ENCODE measurements at regions not wholly inside any gene's neighbourhood (a gene's known extent, or its start where the extent isn't known, plus 50 kb on each side); places are given as distances from the start of the nearest gene placed in this dataset.

DNA sequence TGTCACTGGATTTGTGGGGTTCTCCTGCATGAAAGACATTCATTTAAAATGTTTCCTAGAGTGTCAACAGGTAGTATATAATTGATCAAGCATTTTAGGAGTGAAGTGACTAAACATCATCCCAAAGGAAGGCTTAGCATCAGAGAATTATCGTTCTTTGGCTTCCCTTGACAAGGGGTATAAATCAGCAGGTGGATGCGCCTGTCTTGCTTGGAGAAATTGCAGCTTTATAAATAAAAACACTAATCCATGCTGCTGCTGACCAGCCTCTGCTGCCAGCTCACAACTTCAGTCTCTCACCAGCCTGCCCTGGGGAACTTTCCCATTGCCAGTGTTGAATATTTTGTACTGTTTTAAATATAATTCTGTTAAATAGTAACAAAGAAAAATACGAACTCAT, 1184.7 kb upstream of the TENM4 start:
- no peak for DNase-seq

DNA sequence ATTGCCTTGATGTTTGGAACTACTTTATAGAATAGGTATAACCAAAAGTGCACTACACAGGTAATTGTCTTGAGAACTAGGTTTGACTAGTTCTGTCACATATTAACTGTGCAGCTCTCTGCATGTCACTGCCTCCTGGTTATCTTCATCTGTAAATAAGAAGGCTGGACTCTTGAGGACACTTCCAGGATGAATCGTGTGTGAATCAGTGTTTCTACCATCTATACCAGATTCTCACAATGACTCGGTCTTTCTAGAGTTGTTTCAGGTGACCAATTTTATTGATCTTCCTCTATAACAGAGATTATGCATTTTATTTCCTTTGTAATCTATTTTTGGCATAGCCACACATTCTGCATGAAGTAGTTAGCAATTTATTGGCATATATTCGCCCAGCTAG, 1181.0 kb upstream of the TENM4 start:
- DNase-seq = no peak

DNA sequence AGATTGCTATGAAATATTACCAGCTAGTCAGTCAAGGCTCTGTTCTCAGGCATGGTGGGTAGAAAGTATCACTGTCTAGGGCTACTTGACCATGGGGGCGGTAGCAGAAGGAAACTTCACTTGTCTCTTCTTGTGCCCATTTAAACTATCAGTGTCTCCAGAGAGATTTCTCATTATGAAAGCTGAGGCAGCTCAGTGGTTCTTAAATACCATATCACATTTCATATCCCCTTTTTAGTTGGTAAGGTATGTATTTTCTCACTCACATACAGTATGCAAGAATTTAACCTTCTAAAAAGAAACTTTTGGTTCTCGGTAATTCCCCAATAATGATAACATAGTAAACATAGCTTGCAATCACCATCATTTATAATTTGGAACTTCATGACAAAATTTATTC, 1180.0 kb upstream of the TENM4 start:
- DNase-seq = no peak

DNA sequence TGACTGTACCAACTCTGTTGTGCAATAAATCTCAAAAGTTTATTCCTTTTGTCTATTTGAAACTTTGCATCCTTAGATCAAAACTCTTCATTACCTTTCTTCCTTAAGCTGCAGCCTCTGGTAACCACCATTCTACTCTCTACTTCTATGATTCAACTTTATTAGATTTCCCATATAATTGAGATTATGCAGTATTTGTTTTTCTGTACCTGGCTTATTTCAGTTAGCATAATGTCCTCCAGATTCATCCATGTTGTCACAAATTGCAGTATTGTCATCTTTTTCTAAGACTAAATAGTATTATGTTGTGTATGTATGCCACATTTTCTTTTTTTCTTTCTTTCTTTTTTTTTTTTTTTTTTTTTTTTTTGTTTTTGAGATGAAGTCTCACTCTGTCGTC, 1176.3 kb upstream of the TENM4 start:
- no peak for DNase-seq

DNA sequence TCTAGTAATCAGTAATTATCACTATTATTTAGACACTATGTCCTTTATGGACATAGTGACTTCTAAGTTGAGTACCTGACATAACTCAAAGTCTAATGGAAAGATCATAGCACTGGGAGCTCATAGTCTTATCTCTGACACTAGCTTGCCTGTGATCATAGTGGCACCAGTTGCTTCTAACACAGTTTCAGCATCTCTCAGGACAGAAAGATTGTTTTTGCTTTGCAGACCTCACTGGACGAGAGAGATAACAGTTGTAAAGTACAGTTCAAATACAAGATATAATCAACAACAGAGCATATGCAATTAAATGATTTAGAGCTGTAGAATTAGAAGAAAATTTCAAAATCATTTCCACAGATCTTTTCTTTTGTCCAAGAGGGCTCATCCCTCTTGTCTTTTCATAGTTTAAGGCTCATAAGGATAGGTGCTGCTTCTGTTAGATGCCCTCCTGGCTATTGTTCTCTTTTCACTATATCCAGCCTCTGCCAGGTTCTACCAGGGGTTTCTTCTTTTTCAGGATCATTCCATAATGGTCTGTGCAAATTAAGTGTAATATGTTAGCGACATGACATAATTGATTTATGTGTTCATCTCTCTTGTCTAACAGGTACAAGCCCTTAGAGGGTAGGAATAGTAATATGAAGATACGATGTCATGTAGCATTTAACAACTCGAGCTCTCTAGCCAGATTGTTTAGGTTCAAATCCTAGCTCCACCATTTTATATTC, 1175.4 kb upstream of the TENM4 start:
- DNase-seq = no peak

DNA sequence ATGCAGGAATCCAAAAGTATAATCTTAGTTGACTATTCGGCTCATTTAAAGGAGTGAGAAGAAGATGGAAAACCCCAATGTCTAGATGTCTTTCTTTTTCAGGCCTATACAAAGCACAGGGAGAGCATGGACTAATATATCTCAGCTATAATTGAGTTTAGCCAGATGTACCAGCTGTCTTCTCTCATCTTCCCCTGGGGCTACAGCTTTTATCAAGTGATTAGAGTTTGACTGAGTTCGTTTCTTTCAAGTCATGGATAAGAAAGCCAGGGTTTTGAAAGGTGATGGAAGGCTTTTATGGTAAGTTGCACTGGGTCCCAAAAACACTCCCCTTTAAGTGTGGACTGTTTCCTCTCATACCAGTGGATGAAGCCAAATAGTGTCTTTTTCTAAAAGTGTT, 1172.8 kb upstream of the TENM4 start:
- DNase-seq = no peak

DNA sequence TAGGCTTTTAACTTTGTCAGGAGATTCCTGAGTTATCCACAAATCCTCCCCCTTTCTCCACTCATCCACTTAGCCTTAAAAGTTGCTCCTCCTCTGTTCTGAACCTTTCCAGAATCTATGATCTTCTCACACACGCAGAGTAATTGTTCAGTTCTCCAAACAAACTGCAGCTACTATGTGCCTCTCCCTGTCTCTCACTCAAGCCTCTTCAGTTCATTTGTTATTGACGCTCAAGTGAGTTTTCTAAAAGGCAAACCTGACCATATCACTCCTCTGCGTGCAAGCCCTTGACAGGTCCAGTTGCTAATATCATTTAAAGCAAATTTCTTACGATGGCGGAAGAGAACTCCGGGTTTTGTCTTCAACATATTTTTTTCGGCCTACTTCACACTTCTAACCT, 1169.7 kb upstream of the TENM4 start:
- DNase-seq = no peak

DNA sequence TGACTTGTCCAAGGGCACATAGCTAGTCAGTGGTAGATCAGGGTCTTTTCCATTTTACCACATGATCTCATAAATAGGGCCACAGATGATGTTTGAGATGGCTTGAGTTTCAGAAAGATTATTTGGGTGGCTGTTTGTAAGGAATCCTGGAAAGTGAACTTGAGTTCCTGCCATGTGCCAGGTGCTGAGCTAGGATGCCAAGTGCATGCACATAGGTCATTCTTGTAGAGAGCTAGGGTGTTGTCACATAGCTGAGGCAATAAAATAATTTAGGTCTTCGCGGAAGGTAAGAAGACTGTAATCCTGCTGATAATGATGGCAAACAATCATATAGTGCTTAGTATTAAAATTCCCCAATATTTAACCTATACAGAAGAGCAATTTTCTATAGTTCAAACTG, 1162.6 kb upstream of the TENM4 start:
- DNase-seq = no peak

DNA sequence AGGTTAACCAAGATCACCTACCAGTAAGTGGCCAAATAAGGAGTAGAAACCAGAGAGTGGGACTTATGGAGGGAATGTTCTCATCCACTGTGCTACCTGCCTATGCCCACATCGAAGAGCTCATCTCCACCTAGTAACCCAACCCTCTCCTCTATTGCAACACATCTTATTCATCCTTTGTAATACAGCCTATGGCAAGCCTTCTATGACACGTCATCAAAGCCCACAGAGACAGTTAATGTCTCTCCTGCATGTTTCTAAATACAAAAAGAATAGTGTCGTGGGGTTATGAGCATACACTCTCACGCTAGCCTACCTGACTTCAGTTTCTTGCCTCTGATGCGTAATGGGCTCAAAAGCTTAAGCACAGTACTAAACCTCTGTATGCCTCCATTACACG, 1158.1 kb upstream of the TENM4 start:
- DNase-seq = no peak

DNA sequence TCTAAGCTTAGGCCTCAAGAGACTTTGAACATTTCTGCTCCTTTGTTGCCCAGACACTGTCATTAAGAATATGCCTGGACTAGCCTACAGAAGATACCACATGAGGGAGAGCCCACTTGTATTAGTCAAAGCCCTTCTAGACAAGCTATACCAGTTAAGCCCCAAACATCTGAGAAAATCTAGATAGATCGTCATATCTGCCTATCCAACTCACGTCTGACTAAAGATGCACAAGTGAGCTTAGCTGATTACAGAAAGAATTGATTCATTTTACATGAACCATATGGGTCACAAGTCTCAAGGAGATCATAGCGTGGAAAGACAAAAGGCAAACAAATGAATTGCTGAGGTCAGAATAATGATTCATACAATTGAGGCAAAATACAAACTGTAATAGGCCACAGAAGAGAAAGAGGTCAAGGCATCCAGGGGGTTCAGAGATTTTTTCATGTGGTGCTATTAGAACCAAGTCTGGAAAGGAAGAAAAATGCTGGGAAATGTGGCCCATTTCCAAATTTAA, 1155.5 kb upstream of the TENM4 start:
- DNase-seq = no peak

DNA sequence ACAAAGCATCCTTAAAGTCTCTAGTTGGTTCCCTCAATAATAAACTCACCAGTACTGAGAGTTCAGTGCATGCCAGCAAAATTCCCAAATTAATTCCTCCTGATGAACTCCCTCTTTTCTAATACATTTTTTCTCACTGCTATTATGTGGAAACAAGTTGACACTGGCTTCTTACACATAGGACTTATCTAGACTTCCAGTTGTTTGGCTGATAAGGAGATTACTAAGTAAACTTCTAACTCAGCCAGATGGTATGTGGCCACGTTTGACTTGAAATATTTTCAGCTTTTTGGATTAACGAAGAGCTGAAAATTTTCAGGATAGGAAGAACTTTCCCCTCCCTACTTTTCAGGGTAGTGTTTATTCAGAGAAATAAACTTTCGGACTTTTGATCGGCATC, 1154.2 kb upstream of the TENM4 start:
- DNase-seq = no peak

DNA sequence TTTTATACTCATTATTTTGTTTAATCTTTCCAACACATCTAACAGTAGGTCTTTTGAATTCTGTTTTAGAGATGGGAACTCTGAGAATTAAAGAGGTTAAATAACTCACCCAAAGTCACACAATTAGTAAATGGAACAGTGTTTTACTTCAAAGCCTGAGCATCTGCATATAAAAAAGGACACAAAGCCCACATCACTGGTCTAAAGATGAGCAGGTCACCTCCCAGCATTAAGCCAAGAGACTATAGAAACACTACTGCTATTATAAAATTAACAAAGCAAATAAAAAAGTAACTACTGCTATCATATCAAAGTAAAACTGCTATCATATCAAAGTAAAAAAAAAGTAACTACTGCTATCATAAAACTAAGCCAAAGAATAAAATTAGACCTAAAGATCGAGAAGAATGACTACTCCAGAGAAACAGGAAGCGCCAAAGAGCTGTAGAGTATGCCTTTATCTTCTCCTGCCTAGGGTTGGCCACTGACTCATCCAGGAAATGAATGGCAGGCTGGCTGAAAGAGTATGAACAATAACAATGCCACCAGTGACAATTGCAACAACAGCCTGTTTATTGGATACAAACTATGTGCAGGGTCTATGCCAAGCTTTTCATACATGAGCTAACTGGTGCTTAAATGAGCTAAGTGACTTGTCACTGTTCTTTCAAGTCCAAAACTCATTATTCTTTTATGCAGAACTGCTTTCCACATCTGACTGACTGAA, 1153.0 kb upstream of the TENM4 start:
- DNase-seq = peak; percentile 19

DNA sequence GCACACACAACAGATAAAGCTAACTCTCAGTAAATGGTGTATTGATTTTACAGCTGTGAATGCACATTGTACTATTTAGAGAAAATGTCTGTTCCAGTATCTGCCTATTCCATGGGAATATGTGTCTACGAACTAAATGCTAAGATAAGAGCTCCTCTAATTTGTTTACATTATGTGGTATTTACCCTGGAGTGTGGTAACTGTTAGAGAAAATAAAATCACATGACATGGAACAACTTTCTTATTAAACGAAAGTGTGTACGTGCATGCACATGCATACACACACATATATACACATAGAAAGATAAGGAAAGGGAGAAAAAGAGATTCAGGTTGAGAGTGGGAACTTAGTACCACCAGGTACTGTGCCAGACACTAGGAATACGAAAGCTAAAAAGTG, 1151.7 kb upstream of the TENM4 start:
- no peak for DNase-seq

DNA sequence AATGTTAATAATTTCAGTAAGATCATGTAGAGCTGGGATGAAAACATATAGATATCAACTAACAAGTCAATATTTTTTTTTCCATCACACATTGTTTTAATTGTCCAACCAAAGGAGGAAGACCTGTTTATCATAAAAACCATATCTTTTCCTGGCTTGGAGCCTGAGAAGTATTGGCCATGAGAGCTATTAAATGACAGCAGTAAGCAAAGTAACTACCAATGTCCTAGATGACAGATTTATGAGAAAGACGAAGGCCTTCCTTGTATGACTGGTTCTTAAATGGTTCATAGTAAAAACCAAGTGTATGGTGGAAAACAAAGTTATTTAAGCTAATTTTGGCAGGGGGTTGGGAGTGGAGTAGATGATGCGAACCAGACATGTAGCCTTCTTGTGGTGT, 1147.1 kb upstream of the TENM4 start:
- no peak for DNase-seq

DNA sequence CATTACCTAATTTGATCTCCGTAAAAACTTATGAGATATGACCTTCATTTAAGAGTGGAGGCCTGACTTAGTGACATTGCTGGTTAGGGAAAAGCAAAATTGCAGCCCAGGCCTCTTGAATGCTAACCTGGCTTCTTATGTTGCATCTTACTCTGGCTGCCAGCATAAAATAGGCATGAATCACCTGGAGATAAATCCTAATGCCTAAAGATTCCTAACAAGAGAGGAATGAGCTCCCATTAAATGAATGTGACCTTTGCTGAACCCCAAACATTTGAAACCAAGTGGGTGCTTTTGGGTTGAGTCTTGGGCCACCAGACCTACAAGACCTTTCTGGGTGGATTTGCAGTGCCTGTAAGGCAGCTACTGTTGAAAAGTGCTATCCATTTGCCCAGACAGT, 1145.6 kb upstream of the TENM4 start:
- DNase-seq = no peak

DNA sequence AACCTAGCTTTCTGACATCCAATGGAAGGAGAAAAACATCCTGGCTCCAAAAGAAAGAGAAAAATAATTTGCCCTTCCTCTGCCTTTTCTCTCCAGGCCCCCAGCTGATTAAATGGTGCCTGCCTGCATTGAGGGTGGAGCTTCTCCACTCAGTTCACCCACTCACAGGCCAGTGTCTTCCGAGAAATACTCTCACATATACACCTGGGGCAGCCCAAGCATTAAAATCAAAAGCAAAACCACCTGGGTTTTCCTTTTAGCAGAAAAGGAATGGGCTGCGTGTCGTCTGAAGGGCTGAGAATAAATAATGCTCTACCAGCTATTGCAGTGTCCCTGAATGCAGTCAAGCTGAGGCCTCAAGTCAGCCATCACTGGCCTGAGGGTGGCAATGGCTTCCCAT, 1143.8 kb upstream of the TENM4 start:
- no peak for DNase-seq

DNA sequence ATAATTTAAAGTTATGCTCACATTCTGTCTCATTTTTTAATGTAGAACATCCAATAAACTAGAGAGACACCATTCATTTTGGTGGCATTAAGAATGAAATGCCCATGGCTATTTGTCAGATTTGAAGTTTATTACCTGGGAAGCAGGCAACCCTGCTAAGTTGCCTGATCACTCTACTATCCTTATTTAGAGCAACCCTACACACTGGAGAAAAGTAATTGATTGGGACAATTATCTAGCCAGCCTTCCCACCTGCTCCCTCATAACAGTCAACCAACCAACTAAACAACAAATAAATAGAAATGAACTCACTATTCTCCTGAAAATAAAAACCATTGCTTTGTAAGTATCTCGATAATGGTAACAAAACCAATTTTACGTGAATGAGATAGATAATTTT, 1129.0 kb upstream of the TENM4 start:
- no peak for DNase-seq

DNA sequence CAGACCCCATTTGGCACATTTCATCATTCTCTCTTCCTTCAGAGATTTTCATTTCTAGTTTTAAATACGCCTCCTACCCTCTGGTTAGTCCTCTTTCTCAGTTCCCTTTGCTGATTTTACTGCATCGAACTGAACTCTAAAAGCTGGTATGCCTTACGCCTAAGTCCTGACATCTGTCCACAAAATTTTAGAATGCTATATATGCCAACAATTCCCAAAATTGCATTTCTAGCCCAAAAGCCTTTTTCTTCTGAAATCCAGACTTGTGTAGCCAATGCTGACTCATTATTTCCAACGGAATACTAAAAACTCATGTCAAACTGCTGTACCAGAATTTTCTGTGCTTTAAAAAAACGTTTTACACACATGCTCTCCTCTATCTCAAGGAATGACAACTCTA, 1124.4 kb upstream of the TENM4 start:
- DNase-seq = no peak

DNA sequence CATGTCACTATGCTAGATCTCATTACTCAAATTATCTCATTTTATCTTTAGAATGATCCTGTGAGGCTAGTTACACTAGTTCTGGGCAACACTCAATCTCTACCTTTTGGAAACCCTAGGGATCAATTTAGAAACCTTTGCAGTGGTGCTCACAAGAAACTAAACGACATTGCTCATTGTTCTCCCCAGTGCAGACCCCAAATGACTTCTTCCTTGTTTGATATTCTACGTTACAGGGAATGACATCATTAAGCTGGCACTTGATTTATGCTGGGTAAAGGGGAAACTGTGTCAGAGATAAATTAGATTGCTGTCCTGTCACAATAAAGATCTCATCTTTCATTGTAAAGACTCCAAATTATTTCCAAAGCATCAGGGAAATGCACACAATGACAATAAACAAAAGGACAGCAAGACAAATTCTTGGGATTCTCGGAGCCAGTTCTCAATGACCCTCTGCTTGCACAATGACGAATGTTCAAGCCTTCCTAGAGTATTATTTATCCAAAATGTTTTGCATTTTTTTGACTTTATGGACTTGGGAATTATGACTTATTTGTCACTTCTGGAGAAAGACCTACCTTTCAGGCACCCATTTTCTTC, 1121.8 kb upstream of the TENM4 start:
- DNase-seq = no peak

DNA sequence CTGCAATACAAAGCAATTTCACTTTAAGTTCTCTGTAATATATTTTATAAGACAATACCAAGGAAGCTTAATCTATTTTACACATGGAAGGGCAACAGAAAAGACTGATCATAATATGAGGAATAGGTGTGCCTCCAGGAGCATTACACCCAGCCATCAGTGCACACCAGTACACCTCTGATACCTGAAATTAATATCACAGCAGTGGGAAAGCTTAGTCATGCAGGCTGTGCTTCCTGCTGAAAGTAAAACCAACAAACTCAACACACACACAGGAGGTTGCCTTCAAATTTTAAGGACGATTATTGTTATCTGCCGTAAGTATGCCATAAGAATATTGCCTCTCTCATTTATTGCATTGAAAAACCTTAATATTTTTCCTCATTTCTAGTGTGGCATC, 1119.1 kb upstream of the TENM4 start:
- DNase-seq = no peak

DNA sequence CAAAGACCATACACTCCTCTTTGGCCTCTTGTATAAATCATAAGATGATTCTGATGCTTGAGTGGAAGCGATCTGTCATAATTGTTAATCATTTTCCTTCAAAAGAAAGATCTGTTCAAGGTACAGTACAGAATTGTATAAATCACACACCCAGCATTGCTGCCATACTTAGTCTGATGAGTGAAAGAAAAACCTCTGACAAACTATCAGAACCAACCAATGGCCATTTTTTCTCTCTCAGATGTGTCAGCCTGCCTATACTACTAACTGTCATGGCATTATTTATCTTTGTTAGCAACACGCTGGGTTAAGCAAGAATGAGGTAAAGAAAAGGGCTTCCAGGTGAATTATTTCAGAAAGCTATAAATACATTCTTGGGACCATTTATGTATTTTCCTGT, 1112.7 kb upstream of the TENM4 start:
- DNase-seq = no peak

DNA sequence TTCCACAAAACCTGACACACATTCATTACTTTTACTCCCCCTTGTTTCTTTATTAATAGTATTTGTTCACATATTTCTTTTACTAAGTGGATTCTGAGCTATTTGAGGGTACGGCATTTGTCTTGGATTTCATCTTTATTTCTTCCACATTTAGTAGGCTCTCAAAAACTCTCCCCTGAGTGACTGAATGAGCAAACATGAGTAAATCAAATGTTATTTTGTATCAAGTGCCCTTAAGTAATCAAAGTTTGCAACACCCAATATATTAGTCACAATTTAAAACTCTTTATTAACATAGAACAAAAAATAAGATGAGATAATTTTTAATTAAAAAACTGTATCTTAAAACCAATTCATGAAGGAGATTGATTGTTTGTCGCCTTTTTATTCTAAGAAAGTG, 1101.9 kb upstream of the TENM4 start:
- no peak for DNase-seq

DNA sequence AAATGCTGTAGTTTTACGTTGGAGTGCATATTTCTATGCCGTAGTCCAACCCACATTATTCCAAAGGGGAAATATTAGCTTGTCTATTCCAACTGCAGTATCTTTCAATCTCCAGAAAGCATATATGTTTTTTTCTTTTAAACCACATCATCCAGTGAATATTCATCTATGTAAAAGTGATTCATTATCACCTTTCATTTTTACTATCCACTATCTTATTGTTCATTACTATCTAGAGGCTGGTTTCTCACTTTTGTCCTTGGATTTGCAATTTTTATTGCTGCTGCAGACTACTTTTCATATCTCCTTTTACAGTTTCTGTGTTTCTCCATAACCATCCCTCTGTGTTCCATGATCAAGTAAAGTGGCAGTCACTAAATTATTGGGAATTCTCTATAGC, 1097.2 kb upstream of the TENM4 start:
- no peak for DNase-seq

DNA sequence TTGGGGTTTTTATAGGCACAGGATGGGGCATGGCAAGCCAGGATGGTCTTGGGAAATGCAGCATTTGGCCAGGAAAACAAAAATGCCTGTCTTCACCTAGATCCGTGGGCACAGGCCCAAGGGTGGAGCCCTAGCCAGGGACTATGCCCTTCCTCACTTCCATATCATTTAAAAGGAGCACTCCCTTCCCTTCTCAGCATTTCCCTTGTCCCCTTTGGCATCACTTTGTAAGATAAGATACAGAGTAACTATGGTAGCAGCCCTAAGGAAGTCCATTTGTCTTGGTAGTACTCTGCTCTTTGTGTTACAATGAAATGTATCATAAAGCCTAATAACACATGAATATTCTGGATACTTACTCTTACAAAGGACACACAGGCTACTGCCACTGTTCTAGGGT, 1092.6 kb upstream of the TENM4 start:
- no peak for DNase-seq
